ENCODE measurements at regions not wholly inside any gene's neighbourhood (a gene's known extent, or its start where the extent isn't known, plus 50 kb on each side); places are given as distances from the start of the nearest gene placed in this dataset.

DNA sequence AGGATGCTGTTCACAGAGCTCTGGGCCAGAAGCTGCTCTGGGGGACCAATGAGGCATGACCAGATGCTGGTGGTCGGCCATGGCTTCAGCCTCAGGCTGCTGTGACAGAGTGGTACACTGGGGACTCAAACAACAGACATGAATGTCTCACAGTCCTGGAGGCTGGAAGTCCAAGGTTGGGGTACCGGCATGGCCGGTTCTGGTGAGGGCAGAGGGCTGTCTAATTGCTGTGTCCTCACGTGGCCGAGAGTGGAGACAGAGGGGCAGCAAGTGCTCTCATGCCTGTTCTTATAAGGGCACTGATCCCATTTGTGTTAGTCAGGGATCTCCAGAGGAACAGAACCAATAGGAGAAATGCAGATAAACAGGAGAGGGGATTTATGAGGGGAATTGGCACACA, 253.5 kb upstream of the C1orf174 start:
- in situ Hi-C loops (cut with HindIII; ENCODE audit: low pct_unique_long_range_greater_than_20kb, low sequenced_read_pairs): no loop called here
- no TSS peak for BruUV-seq (replicated peaks)

DNA sequence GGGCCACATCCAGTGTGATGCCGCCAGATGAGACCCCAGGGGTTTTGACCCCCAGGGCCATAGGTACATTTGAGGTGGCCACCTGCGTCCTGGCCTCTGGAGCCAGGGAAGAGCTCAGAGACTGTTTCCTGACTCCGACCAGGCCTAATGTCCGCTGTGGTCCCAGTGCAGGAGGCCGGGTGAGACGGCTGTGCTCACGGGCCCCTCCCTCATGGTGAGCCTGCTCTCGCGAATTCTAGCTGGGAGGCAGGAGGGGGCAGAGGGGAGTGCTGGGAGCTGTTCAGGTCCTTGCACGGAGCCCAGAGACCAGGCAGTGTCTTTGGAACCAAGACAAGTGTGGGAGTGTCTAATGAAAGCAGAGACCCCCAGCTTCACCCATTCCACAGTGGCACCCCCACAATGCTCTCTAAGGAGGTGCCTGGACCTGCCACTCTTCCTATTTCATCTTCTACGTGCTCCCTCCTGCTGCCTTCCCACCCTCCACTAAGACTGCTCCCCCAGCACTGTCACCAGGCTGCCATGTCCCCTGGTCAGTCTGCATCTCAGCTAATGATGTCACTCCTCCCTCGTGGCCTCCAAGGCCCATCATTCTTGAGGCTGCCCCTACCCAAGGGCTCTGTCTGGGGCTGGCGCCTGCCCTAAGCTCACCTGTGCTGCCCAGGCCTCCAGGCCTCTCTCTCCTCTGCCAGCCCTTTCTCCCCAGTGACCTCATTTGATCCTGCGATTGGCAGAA, 256.3 kb upstream of the C1orf174 start:
- DNase-seq (ENCODE audit: low read depth, low spot score) (no peak), ATAC-seq (no peak)
- ChIA-PET POLR2A (interaction anchor here (0.6 kb wide), 1 partner anchor 300 kb away, joined by 4 read pairs; no protein-coding TSS in a partner anchor), CTCF (no interaction called here)
- Histone ChIP-seq H3K4me3 (ENCODE audit: low read depth in 2 of 2, low read length in 2 of 2) (no peak overlapping the region), H3K27ac (ENCODE audit: low read length) (no peak overlapping the region), H3K4me1 (ENCODE audit: control insufficient read depth, insufficient read depth, low read length) (no peaks in the 10 kb centered on the region), H3K9me3 (ENCODE audit: control insufficient read depth, insufficient read depth, low read depth, low read length) (no peaks in the 10 kb centered on the region), H3K36me3 (ENCODE audit: control insufficient read depth, insufficient read depth, low read length) (no peaks in the 10 kb centered on the region), H3K27me3 (ENCODE audit: control insufficient read depth, insufficient read depth, low read length) (no peaks in the 10 kb centered on the region)
- intact Hi-C loops (cut with micrococcal nuclease; ENCODE audit: unreplicated experiment) (no loop called here), in situ Hi-C loops (cut with HindIII; ENCODE audit: low pct_unique_long_range_greater_than_20kb, low sequenced_read_pairs) (no loop called here)
- TF ChIP-seq, protein P1, sequence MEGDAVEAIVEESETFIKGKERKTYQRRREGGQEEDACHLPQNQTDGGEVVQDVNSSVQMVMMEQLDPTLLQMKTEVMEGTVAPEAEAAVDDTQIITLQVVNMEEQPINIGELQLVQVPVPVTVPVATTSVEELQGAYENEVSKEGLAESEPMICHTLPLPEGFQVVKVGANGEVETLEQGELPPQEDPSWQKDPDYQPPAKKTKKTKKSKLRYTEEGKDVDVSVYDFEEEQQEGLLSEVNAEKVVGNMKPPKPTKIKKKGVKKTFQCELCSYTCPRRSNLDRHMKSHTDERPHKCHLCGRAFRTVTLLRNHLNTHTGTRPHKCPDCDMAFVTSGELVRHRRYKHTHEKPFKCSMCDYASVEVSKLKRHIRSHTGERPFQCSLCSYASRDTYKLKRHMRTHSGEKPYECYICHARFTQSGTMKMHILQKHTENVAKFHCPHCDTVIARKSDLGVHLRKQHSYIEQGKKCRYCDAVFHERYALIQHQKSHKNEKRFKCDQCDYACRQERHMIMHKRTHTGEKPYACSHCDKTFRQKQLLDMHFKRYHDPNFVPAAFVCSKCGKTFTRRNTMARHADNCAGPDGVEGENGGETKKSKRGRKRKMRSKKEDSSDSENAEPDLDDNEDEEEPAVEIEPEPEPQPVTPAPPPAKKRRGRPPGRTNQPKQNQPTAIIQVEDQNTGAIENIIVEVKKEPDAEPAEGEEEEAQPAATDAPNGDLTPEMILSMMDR (IDR thresholded peaks at IDR 0.05): no peak
- TF ChIP-seq POLR2AphosphoS5 (IDR thresholded peaks at IDR 0.05; ENCODE audit: low read depth, low read length) (no peak), TCF7L2 (IDR thresholded peaks at IDR 0.05; ENCODE audit: low read depth, low read length) (no peak), SIN3A (IDR thresholded peaks at IDR 0.05; ENCODE audit: borderline replicate concordance, insufficient read depth, low read depth, low read length) (no peak)
- TF ChIP-seq, protein P2, sequence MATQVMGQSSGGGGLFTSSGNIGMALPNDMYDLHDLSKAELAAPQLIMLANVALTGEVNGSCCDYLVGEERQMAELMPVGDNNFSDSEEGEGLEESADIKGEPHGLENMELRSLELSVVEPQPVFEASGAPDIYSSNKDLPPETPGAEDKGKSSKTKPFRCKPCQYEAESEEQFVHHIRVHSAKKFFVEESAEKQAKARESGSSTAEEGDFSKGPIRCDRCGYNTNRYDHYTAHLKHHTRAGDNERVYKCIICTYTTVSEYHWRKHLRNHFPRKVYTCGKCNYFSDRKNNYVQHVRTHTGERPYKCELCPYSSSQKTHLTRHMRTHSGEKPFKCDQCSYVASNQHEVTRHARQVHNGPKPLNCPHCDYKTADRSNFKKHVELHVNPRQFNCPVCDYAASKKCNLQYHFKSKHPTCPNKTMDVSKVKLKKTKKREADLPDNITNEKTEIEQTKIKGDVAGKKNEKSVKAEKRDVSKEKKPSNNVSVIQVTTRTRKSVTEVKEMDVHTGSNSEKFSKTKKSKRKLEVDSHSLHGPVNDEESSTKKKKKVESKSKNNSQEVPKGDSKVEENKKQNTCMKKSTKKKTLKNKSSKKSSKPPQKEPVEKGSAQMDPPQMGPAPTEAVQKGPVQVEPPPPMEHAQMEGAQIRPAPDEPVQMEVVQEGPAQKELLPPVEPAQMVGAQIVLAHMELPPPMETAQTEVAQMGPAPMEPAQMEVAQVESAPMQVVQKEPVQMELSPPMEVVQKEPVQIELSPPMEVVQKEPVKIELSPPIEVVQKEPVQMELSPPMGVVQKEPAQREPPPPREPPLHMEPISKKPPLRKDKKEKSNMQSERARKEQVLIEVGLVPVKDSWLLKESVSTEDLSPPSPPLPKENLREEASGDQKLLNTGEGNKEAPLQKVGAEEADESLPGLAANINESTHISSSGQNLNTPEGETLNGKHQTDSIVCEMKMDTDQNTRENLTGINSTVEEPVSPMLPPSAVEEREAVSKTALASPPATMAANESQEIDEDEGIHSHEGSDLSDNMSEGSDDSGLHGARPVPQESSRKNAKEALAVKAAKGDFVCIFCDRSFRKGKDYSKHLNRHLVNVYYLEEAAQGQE (IDR thresholded peaks at IDR 0.05; ENCODE audit: insufficient read depth in 1 of 2, low read depth in 2 of 2, low read length in 1 of 2): no peak
- no TSS peak for BruUV-seq (replicated peaks)

More for the DNA sequence above, 253.5 kb upstream of the C1orf174 start:
- POLR2A ChIA-PET: no interaction called here
- no peaks in the 10 kb centered on the region for H3K4me1 ChIP-seq (ENCODE audit: control insufficient read depth, insufficient read depth, low read length)
- no peaks in the 10 kb centered on the region for H3K27me3 ChIP-seq (ENCODE audit: control insufficient read depth, insufficient read depth, low read length)
- H3K9me3 ChIP-seq (ENCODE audit: control insufficient read depth, insufficient read depth, low read depth, low read length): no peaks in the 10 kb centered on the region
- no peak overlapping the region for H3K4me3 ChIP-seq (ENCODE audit: low read depth in 2 of 2, low read length in 2 of 2)
- intact Hi-C loops (cut with micrococcal nuclease; ENCODE audit: unreplicated experiment): no loop called here
- H3K36me3 ChIP-seq (ENCODE audit: control insufficient read depth, insufficient read depth, low read length): no peaks in the 10 kb centered on the region
- no peak for DNase-seq (ENCODE audit: low read depth, low spot score)
- CTCF ChIA-PET: no interaction called here
- TF ChIP-seq, protein P1 (IDR thresholded peaks at IDR 0.05): no peak
- no peak for TF ChIP-seq SIN3A (IDR thresholded peaks at IDR 0.05; ENCODE audit: borderline replicate concordance, insufficient read depth, low read depth, low read length)
- TF ChIP-seq, protein P2 (IDR thresholded peaks at IDR 0.05; ENCODE audit: insufficient read depth in 1 of 2, low read depth in 2 of 2, low read length in 1 of 2): no peak
- TF ChIP-seq TCF7L2 (IDR thresholded peaks at IDR 0.05; ENCODE audit: low read depth, low read length): no peak
- no peak for TF ChIP-seq POLR2AphosphoS5 (IDR thresholded peaks at IDR 0.05; ENCODE audit: low read depth, low read length)
- no peak overlapping the region for H3K27ac ChIP-seq (ENCODE audit: low read length)
- ATAC-seq: no peak

All from Panc1 (cell line).